ENCODE measurements at regions not wholly inside any gene's neighbourhood (a gene's known extent, or its start where the extent isn't known, plus 50 kb on each side); places are given as distances from the start of the nearest gene placed in this dataset.

- Histone ChIP-seq H3K4me1 (ENCODE audit: insufficient read depth) (no peaks in the 10 kb centered on the region), H3K9me3 (ENCODE audit: low read depth) (no peaks in the 10 kb centered on the region), H3K79me2 (no peaks in the 10 kb centered on the region), H3K4me2 (no peak overlapping the region), H3K9me2 (replicated peaks; ENCODE audit: insufficient read depth) (no peaks in the 10 kb centered on the region), H3K4me3 (no peak overlapping the region), H3K27ac (no peak overlapping the region), H4K20me1 (ENCODE audit: insufficient read depth, poor library complexity, severe bottlenecking) (no peaks in the 10 kb centered on the region), H2AFZ (no peak overlapping the region), H3K36me3 (replicated peaks; ENCODE audit: insufficient read depth, low read depth) (no peaks in the 10 kb centered on the region), H3K27me3 (no peaks in the 10 kb centered on the region)
- no peak for DNase-seq (ENCODE audit: low spot score)
- WGBS (ENCODE audit: low lambda C conversion rate, missing lambda C conversion rate), result 96% methylated on average over 5 of the region's 5 CpGs
- TF ChIP-seq CTCF (IDR thresholded peaks at IDR 0.05; ENCODE audit: poor library complexity) (no peak), EZH2phosphoT487 (IDR thresholded peaks at IDR 0.05; ENCODE audit: low read depth, severe bottlenecking, unreplicated experiment) (no peak), EZH2 (IDR thresholded peaks at IDR 0.05; ENCODE audit: borderline replicate concordance) (no peak)
Observed at GRCh38 chr4:30538794-30539193, 181.4 kb upstream of the PCDH7 start.

GRCh38 chr4:30543057-30543456 is 177.1 kb upstream of the PCDH7 start:
- DNase-seq (ENCODE audit: low spot score), result no peak
- Histone ChIP-seq H3K27me3 (no peaks in the 10 kb centered on the region), H3K4me2 (no peak overlapping the region), H3K9me2 (replicated peaks; ENCODE audit: insufficient read depth) (no peaks in the 10 kb centered on the region), H3K4me3 (no peak overlapping the region), H3K36me3 (replicated peaks; ENCODE audit: insufficient read depth, low read depth) (no peaks in the 10 kb centered on the region), H2AFZ (no peak overlapping the region), H3K4me1 (ENCODE audit: insufficient read depth) (no peaks in the 10 kb centered on the region), H3K27ac (no peak overlapping the region), H3K9me3 (ENCODE audit: low read depth) (no peaks in the 10 kb centered on the region), H3K79me2 (no peaks in the 10 kb centered on the region), H4K20me1 (ENCODE audit: insufficient read depth, poor library complexity, severe bottlenecking) (no peaks in the 10 kb centered on the region)
- TF ChIP-seq EZH2phosphoT487 (IDR thresholded peaks at IDR 0.05; ENCODE audit: low read depth, severe bottlenecking, unreplicated experiment) (no peak), CTCF (IDR thresholded peaks at IDR 0.05; ENCODE audit: poor library complexity) (no peak), EZH2 (IDR thresholded peaks at IDR 0.05; ENCODE audit: borderline replicate concordance) (no peak)
- WGBS (ENCODE audit: low lambda C conversion rate, missing lambda C conversion rate), result 90% methylated on average over 1 of the region's 1 CpG

GRCh38 chr4:30553151-30553550 is 167.0 kb upstream of the PCDH7 start:
- Histone ChIP-seq H2AFZ (no peak overlapping the region), H3K4me2 (no peak overlapping the region), H3K27me3 (no peaks in the 10 kb centered on the region), H3K4me1 (ENCODE audit: insufficient read depth) (no peaks in the 10 kb centered on the region), H3K36me3 (replicated peaks; ENCODE audit: insufficient read depth, low read depth) (no peaks in the 10 kb centered on the region), H3K4me3 (no peak overlapping the region), H4K20me1 (ENCODE audit: insufficient read depth, poor library complexity, severe bottlenecking) (no peaks in the 10 kb centered on the region), H3K27ac (no peak overlapping the region), H3K9me2 (replicated peaks; ENCODE audit: insufficient read depth) (no peaks in the 10 kb centered on the region), H3K9me3 (ENCODE audit: low read depth) (no peaks in the 10 kb centered on the region), H3K79me2 (no peaks in the 10 kb centered on the region)
- TF ChIP-seq EZH2 (IDR thresholded peaks at IDR 0.05; ENCODE audit: borderline replicate concordance) (no peak), CTCF (IDR thresholded peaks at IDR 0.05; ENCODE audit: poor library complexity) (no peak), EZH2phosphoT487 (IDR thresholded peaks at IDR 0.05; ENCODE audit: low read depth, severe bottlenecking, unreplicated experiment) (no peak)
- 94% methylated on average over 1 of the region's 1 CpG for WGBS (ENCODE audit: low lambda C conversion rate, missing lambda C conversion rate)
- DNase-seq (ENCODE audit: low spot score), result no peak

GRCh38 chr4:30553706-30554105 is 166.5 kb upstream of the PCDH7 start:
- WGBS (ENCODE audit: low lambda C conversion rate, missing lambda C conversion rate), result 20% methylated on average over 1 of the region's 1 CpG
- Histone ChIP-seq H3K9me3 (ENCODE audit: low read depth) (no peaks in the 10 kb centered on the region), H3K4me1 (ENCODE audit: insufficient read depth) (no peaks in the 10 kb centered on the region), H3K9me2 (replicated peaks; ENCODE audit: insufficient read depth) (no peaks in the 10 kb centered on the region), H3K4me3 (no peak overlapping the region), H3K36me3 (replicated peaks; ENCODE audit: insufficient read depth, low read depth) (no peaks in the 10 kb centered on the region), H2AFZ (no peak overlapping the region), H3K4me2 (no peak overlapping the region), H3K27me3 (no peaks in the 10 kb centered on the region), H3K27ac (no peak overlapping the region), H4K20me1 (ENCODE audit: insufficient read depth, poor library complexity, severe bottlenecking) (no peaks in the 10 kb centered on the region), H3K79me2 (no peaks in the 10 kb centered on the region)
- TF ChIP-seq EZH2 (IDR thresholded peaks at IDR 0.05; ENCODE audit: borderline replicate concordance) (no peak), EZH2phosphoT487 (IDR thresholded peaks at IDR 0.05; ENCODE audit: low read depth, severe bottlenecking, unreplicated experiment) (no peak), CTCF (IDR thresholded peaks at IDR 0.05; ENCODE audit: poor library complexity) (no peak)
- no peak for DNase-seq (ENCODE audit: low spot score)

Data from hepatocyte (in vitro differentiated cells).